ENCODE measurements at regions not wholly inside any gene's neighbourhood (a gene's known extent, or its start where the extent isn't known, plus 50 kb on each side); places are given as distances from the start of the nearest gene placed in this dataset.
"Not testable (repeated sequence)": the region's sequence is repeated elsewhere in the genome, so short reads cannot be mapped to it uniquely, and the experiment has no call there.

- H3K4me1 ChIP-seq (ENCODE audit: insufficient read depth), result no peaks in the 10 kb centered on the region
- no peaks in the 10 kb centered on the region for H4K20me1 ChIP-seq (ENCODE audit: insufficient read depth, poor library complexity, severe bottlenecking)
- no peak overlapping the region for H3K4me3 ChIP-seq
- no peak overlapping the region for H3K27ac ChIP-seq
- no peaks in the 10 kb centered on the region for H3K9me3 ChIP-seq (ENCODE audit: low read depth)
- TF ChIP-seq CTCF (IDR thresholded peaks at IDR 0.05; ENCODE audit: poor library complexity) (no peak), EZH2phosphoT487 (IDR thresholded peaks at IDR 0.05; ENCODE audit: low read depth, severe bottlenecking, unreplicated experiment) (no peak), EZH2 (IDR thresholded peaks at IDR 0.05; ENCODE audit: borderline replicate concordance) (no peak)
- H2AFZ ChIP-seq, result no peak overlapping the region
- H3K4me2 ChIP-seq, result no peak overlapping the region
- DNase-seq (ENCODE audit: low spot score), result no peak
- 61% methylated on average over 2 of the region's 2 CpGs for WGBS (ENCODE audit: low lambda C conversion rate, missing lambda C conversion rate)
- H3K36me3 ChIP-seq (replicated peaks; ENCODE audit: insufficient read depth, low read depth), result no peaks in the 10 kb centered on the region
- H3K9me2 ChIP-seq (replicated peaks; ENCODE audit: insufficient read depth), result no peaks in the 10 kb centered on the region
- H3K27me3 ChIP-seq, result no peaks in the 10 kb centered on the region
- H3K79me2 ChIP-seq, result no peaks in the 10 kb centered on the region
Measured at GRCh38 chr2:66145490-66145889, 289.4 kb upstream of the MEIS1 start.

DNA sequence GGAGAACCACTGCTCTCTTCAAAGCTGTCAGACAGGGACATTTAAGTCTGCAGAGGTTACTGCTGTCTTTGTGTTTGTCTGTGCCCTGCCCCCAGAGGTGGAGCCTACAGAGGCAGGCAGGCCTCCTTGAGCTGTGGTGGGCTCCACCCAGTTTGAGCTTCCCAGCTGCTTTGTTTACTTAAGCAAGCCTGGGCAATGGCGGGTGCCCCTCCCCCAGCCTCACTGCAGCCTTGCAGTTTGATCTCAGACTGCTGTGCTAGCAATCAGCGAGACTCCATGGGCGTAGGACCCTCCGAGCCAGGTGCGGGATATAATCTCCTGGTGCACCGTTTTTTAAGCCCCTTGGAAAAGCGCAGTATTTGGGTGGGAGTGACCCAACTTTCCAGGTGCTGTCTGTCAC lies 290.6 kb upstream of the MEIS1 start:
- not testable (repeated sequence) for DNase-seq (ENCODE audit: low spot score); H3K9me3 ChIP-seq (ENCODE audit: low read depth); H3K4me2 ChIP-seq; H3K36me3 ChIP-seq (replicated peaks; ENCODE audit: insufficient read depth, low read depth); H3K9me2 ChIP-seq (replicated peaks; ENCODE audit: insufficient read depth); H3K4me1 ChIP-seq (ENCODE audit: insufficient read depth); H2AFZ ChIP-seq; H3K4me3 ChIP-seq; H3K79me2 ChIP-seq; H3K27ac ChIP-seq; H3K27me3 ChIP-seq; H4K20me1 ChIP-seq (ENCODE audit: insufficient read depth, poor library complexity, severe bottlenecking)
- WGBS (ENCODE audit: low lambda C conversion rate, missing lambda C conversion rate), result 80% methylated on average over 7 of the region's 7 CpGs

GRCh38 chr2:66137606-66138130 lies 297.3 kb upstream of the MEIS1 start:
- Histone ChIP-seq H3K27me3 (no peaks in the 10 kb centered on the region), H3K79me2 (no peaks in the 10 kb centered on the region), H2AFZ (no peak overlapping the region), H3K4me3 (no peak overlapping the region), H3K27ac (no peak overlapping the region), H3K9me2 (replicated peaks; ENCODE audit: insufficient read depth) (no peaks in the 10 kb centered on the region), H3K4me2 (no peak overlapping the region), H3K36me3 (replicated peaks; ENCODE audit: insufficient read depth, low read depth) (no peaks in the 10 kb centered on the region), H3K9me3 (ENCODE audit: low read depth) (no peaks in the 10 kb centered on the region), H4K20me1 (ENCODE audit: insufficient read depth, poor library complexity, severe bottlenecking) (no peaks in the 10 kb centered on the region), H3K4me1 (ENCODE audit: insufficient read depth) (no peaks in the 10 kb centered on the region)
- WGBS (ENCODE audit: low lambda C conversion rate, missing lambda C conversion rate), result 87% methylated on average over 5 of the region's 5 CpGs
- no peak for DNase-seq (ENCODE audit: low spot score)
- TF ChIP-seq CTCF (IDR thresholded peaks at IDR 0.05; ENCODE audit: poor library complexity), result no peak
- TF ChIP-seq EZH2phosphoT487 (IDR thresholded peaks at IDR 0.05; ENCODE audit: low read depth, severe bottlenecking, unreplicated experiment), result no peak

- no peak for DNase-seq (ENCODE audit: low spot score)
- Histone ChIP-seq H3K4me3 (no peak overlapping the region), H3K27me3 (no peaks in the 10 kb centered on the region), H3K9me2 (replicated peaks; ENCODE audit: insufficient read depth) (no peaks in the 10 kb centered on the region), H3K4me1 (ENCODE audit: insufficient read depth) (no peaks in the 10 kb centered on the region), H3K9me3 (ENCODE audit: low read depth) (no peaks in the 10 kb centered on the region), H3K36me3 (replicated peaks; ENCODE audit: insufficient read depth, low read depth) (no peaks in the 10 kb centered on the region), H3K4me2 (no peak overlapping the region), H3K27ac (no peak overlapping the region), H3K79me2 (no peaks in the 10 kb centered on the region), H4K20me1 (ENCODE audit: insufficient read depth, poor library complexity, severe bottlenecking) (no peaks in the 10 kb centered on the region), H2AFZ (no peak overlapping the region)
- WGBS (ENCODE audit: low lambda C conversion rate, missing lambda C conversion rate), result 52% methylated on average over 4 of the region's 4 CpGs
- no peak for TF ChIP-seq EZH2phosphoT487 (IDR thresholded peaks at IDR 0.05; ENCODE audit: low read depth, severe bottlenecking, unreplicated experiment)
- no peak for TF ChIP-seq CTCF (IDR thresholded peaks at IDR 0.05; ENCODE audit: poor library complexity)
- TF ChIP-seq EZH2 (IDR thresholded peaks at IDR 0.05; ENCODE audit: borderline replicate concordance), result no peak
Measured at GRCh38 chr2:66134138-66134701, 300.7 kb upstream of the MEIS1 start.
